Esophagus squamous epithelium (tissue), 5 donors: ENCODE measurements at regions not wholly inside any gene's neighbourhood (a gene's known extent, or its start where the extent isn't known, plus 50 kb on each side); places are given as distances from the start of the nearest gene placed in this dataset.

ENCODE experiments used
- DNase-seq: peaks from one replicate; lab custom pipeline; 2025; lab: John Stamatoyannopoulos, UW
- H3K27ac ChIP-seq, 4 donors: fragments of 200-600 bp; sonication (generic); one replicate each; pipeline ENCODE4 v1.5.1; 2016 to 2019; ENCODE audit warnings: mild to moderate bottlenecking in 1 of 4
- H3K27me3 ChIP-seq, 4 donors: fragments of 200-600 bp; sonication (generic); 1 replicate in 3 of 4; 2 replicates in 1 of 4; pipeline versions ENCODE4 v1.5.1 to v1.6.0; 2017 to 2021; ENCODE audit warnings: antibody characterized with exemption in 1 of 4
- H3K36me3 ChIP-seq, 3 donors: fragments of 200-600 bp; sonication (generic); one replicate each; pipeline ENCODE4 v1.5.1; 2016 to 2019
- H3K4me1 ChIP-seq, 3 donors: fragments of 200-600 bp; sonication (generic); one replicate each; pipeline ENCODE4 v1.5.1; 2017 to 2019
- H3K4me3 ChIP-seq, 4 donors: fragments of 200-600 bp; sonication (generic); 1 replicate in 3 of 4; 2 replicates in 1 of 4; pipeline ENCODE4 v1.5.1; 2016 to 2019; ENCODE audit warnings: mild to moderate bottlenecking in 2 of 4, moderate library complexity in 1 of 4
- H3K9me3 ChIP-seq, 3 donors: fragments of 200-600 bp; sonication (generic); one replicate each; pipeline ENCODE4 v1.5.1; 2016 to 2019
- POLR2A ChIP-seq, 4 donors: fragments of 450-650 bp; IDR thresholded peaks; one replicate each; pipeline ENCODE4 v1.6.1; 2017; ENCODE audit warnings: antibody characterized with exemption in 4 of 4, mild to moderate bottlenecking in 4 of 4, moderate library complexity in 3 of 4
- WGBS, 2 donors: methylation state at CpG; one replicate each; pipeline ENCODE4 v1.1.5; 2018; 5-methylcytosine and 5-hydroxymethylcytosine counted together
- intact Hi-C: fragments of 100-400 bp; cut with DNase I; formaldehyde crosslinking; loops from one replicate; pipeline ENCODE4 v1.15.0; 2022
- TF ChIP-seq, protein P1 (sequence below), 6 experiments: fragments of 450-650 bp in 4 of 6; fragments of 200-600 bp in 2 of 6; sonication (generic) in 2 of 6; IDR thresholded peaks; one replicate each; pipeline ENCODE4 v1.5.1; 2016 to 2019; ENCODE audit warnings: antibody characterized with exemption in 6 of 6, mild to moderate bottlenecking in 4 of 6, moderate library complexity in 4 of 6
- donor health status: DM: yes; HTN: yes; CAD: no.

DNA sequence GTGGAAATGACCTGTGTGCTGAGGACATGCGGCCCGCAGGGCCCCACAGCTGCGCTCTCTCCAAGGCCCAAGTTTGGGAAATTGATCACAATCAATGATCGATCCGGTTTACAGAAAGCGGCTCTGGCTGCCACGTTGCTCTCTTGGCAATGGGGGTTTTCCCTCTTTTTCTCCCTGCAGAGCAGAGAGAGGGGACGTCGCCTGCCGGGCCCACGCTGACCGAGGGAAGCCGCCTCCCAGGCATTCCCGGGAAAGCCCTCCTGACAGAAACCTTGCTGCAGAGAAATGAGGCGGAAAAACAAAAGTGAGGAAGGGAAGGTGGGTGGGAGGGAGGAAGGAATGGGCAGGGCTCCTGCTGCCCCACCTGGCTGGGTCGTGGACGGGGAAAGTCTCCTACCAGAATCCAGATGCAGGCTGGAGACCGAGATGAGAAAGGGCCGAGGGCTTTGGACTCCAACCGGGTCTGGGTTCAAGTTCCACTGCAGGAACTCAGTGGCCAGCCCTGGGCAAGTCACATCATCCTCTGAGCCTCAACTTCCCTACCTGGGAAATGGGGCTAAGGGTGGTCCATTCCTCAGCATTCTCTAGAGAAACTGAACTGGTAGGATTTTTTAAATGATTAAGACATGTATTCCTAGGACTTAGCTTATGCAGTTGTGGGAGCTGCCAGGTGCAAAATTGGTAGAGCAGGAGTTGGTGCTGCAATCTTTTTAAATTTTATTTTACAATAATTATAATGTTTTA, 75.5 kb downstream of the PHETA1 start:
- H3K4me1 ChIP-seq = no peaks in the 10 kb centered on the region
- peaks cover 0 to 9% (median 0%) of the 10 kb centered on the region in 4 donors for H3K27me3 ChIP-seq
- DNase-seq = no peak
- H3K9me3 ChIP-seq = no peaks in the 10 kb centered on the region
- intact Hi-C loops = no loop called here
- no peak overlapping the region for H3K27ac ChIP-seq
- no peak overlapping the region for H3K4me3 ChIP-seq
- TF ChIP-seq, protein P1, sequence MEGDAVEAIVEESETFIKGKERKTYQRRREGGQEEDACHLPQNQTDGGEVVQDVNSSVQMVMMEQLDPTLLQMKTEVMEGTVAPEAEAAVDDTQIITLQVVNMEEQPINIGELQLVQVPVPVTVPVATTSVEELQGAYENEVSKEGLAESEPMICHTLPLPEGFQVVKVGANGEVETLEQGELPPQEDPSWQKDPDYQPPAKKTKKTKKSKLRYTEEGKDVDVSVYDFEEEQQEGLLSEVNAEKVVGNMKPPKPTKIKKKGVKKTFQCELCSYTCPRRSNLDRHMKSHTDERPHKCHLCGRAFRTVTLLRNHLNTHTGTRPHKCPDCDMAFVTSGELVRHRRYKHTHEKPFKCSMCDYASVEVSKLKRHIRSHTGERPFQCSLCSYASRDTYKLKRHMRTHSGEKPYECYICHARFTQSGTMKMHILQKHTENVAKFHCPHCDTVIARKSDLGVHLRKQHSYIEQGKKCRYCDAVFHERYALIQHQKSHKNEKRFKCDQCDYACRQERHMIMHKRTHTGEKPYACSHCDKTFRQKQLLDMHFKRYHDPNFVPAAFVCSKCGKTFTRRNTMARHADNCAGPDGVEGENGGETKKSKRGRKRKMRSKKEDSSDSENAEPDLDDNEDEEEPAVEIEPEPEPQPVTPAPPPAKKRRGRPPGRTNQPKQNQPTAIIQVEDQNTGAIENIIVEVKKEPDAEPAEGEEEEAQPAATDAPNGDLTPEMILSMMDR (IDR thresholded peaks at IDR 0.05) = no peak
- TF ChIP-seq POLR2A (IDR thresholded peaks at IDR 0.05) = no peak
- H3K36me3 ChIP-seq = no peaks in the 10 kb centered on the region
- WGBS, 2 donors = 66 to 79% methylated on average over 12 to 20 of the region's 20 CpGs

DNA sequence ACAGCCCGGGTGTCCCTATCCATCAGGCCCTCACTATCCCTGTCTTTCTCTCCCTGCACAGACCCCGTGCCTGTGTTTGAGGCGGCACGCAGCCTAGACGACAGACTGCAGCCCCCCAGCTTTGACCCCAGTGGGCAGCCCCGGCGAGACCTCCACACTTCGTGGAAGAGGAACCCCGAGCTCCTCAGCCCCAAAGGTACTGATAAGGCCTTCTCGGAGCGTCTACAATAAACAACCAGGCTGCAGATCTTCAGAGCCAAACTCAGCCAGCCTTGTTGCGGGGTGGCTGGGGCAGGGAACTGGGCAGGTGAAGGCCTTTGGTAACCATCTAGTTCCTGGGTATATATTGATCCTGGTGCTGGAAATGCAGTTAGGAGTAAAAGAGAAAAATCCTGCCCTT, 77.5 kb downstream of the PHETA1 start:
- Histone ChIP-seq H3K27ac (no peak overlapping the region), H3K9me3 (no peaks in the 10 kb centered on the region), H3K27me3 (no peaks in the 10 kb centered on the region), H3K4me3 (no peak overlapping the region), H3K36me3 (no peaks in the 10 kb centered on the region), H3K4me1 (no peaks in the 10 kb centered on the region)
- DNase-seq = no peak
- intact Hi-C loops = no loop called here
- no peak for TF ChIP-seq POLR2A (IDR thresholded peaks at IDR 0.05)
- TF ChIP-seq, protein P1 (IDR thresholded peaks at IDR 0.05) = no peak
- WGBS, 2 donors = 95 to 100% methylated on average over 2 to 3 of the region's 12 CpGs

DNA sequence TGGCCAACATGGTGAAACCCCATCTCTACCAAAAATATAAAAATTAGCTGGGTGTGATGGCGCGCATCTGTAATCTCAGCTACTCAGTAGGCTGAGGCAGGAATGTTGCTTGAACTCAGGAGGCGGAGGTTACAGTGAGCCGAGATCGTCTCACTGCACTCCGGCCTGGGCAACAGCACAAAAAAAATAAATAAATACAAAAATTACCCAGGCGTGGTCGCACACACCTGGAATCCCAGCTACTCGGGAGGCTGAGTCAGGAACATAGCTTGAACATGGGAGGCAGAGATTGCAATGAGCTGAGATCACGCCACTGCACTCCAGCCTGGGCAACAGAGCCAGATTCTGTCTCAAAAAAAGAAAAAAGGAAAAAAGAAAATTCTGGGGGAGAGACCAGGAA, 80.1 kb downstream of the PHETA1 start:
- H3K27me3 ChIP-seq = peaks cover 0 to 5% (median 0%) of the 10 kb centered on the region in 4 donors
- intact Hi-C loops = no loop called here
- 69 to 86% methylated on average over 9 to 10 of the region's 10 CpGs for WGBS, 2 donors
- no peak for DNase-seq
- H3K4me3 ChIP-seq = no peak overlapping the region
- no peaks in the 10 kb centered on the region for H3K4me1 ChIP-seq
- H3K9me3 ChIP-seq = no peaks in the 10 kb centered on the region
- H3K27ac ChIP-seq = no peak overlapping the region
- H3K36me3 ChIP-seq = no peaks in the 10 kb centered on the region
- TF ChIP-seq, protein P1 (IDR thresholded peaks at IDR 0.05) = no peak
- TF ChIP-seq POLR2A (IDR thresholded peaks at IDR 0.05) = no peak

DNA sequence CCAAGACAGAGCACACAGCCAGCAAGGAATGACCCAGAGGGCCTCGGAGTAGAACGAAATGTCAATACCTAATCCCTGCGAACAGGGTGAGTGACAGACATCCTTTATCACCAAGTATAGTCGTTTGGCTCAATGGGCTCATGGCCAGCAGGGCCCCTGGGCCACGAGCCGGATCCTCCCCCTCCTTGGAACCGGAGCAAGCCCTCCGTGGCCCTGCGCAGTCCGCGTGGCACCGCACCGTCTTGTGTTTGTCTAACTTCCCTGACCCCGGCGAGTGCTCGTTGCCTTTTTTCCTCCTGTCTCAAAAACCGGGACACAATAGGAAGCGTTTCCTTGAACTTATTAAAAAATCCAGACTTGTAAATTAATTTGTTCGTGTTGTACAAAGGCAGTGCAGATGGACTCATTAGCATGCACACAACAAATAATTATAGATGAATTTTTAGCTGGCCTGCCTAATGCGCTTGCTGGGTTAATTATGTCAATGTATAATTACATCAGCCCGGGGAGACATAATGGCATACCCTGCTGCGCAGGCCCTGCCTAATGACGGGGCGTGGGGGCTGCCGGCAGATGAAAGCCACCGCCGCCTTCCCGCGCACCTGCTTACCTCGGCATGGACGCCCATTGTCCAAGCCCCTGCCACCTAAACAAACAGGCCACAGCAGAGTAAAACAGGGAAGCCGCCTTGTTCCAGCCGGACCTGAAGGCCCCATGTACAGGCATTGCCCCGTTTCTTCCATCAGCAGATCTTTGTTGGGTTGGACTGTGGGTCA, 81.6 kb downstream of the PHETA1 start:
- WGBS, 2 donors = 81 to 84% methylated on average over 9 to 23 of the region's 34 CpGs
- intact Hi-C loops = no loop called here

More for the DNA sequence above, 81.6 kb downstream of the PHETA1 start:
- Histone ChIP-seq H3K9me3 (no peaks in the 10 kb centered on the region), H3K27me3 (peaks cover 0 to 5% (median 0%) of the 10 kb centered on the region in 4 donors), H3K36me3 (no peaks in the 10 kb centered on the region), H3K4me1 (no peaks in the 10 kb centered on the region), H3K4me3 (no peak overlapping the region), H3K27ac (no peak overlapping the region)
- no peak for DNase-seq
- no peak for TF ChIP-seq POLR2A (IDR thresholded peaks at IDR 0.05)
- TF ChIP-seq, protein P1 (IDR thresholded peaks at IDR 0.05) = no peak
